ENCODE measurements at regions not wholly inside any gene's neighbourhood (a gene's known extent, or its start where the extent isn't known, plus 50 kb on each side); places are given as distances from the start of the nearest gene placed in this dataset.
A peak's percentile ranks its signal among the peaks of the same experiment; 100 is the strongest.
"Not testable (repeated sequence)": the region's sequence is repeated elsewhere in the genome, so short reads cannot be mapped to it uniquely, and the experiment has no call there.

DNA sequence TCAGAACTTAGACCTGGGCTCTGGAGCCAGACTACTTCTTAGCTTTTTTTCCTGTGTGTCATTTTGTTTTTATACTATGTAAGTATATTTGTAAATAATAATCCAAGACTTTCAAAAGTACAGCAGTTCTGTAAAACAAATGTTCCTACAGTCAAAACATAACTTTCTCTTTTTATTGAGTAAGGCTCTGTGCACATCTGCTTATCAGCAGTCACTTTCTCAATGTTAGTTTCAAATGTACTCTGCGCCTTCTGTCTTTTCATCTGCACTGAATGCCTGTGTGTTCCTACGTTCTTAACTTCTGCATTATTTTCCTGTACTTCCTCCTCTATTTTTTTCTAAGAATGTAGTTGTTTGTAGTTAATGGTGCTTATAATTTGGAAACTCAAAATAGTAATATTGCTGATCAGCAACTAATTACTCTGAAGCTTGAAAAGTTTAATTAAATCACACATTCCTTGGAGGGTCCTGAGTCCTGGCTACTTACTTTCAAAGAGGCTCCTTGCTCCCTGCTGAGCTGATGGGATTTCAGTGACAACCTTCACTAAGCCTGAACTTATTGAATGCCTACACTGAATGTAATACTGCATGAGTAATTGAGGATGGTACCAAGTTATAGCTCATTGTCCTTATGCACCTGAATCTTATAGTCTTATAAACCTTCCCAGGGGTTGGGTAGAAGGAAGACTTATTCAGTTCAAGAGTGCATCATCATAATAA, 329.9 kb downstream of the KCNJ2 start:
- FAIRE-seq (no peak), DNase-seq (ENCODE audit: insufficient read length, low spot score) (no peak)

DNA sequence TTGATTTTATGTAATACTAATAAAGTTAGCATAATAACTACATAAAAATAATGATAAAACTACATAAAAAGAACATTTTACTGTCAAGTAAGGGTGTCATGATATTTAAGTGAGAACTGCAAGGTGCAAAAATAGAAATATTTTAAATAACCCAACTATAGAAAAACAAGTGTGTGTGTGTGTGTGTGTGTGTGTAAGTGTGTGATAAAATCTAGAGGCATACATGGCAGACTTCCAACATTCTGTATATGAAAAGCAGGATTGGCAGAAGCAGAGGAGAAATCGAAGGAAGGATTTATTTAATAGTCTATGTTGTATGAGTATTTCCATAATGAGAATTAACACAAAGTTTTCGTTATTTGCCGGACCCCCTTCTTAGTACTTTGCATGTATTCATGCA, 334.1 kb downstream of the KCNJ2 start:
- FAIRE-seq (no peak), DNase-seq (ENCODE audit: insufficient read length, low spot score) (no peak)

DNA sequence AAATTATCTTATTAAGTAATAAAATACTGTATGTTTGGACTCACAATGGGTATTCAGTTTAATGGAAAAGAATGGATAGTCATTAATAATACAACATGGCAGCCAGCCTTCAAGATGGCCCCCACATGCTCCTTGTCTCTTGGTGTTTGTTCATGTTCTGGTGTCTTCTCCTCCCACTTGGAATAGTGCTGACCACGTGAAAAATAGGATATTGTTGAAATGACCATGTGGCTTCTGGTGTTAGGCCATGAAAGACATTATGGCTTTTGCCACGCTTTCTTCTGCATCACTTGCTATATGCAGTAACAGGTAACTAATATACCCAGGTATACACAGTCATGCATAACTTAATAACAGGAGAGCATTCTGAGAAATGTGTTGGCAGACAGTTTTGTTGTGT, 341.0 kb downstream of the KCNJ2 start:
- no peak for DNase-seq (ENCODE audit: insufficient read length, low spot score)
- peak; percentile 4 for FAIRE-seq

DNA sequence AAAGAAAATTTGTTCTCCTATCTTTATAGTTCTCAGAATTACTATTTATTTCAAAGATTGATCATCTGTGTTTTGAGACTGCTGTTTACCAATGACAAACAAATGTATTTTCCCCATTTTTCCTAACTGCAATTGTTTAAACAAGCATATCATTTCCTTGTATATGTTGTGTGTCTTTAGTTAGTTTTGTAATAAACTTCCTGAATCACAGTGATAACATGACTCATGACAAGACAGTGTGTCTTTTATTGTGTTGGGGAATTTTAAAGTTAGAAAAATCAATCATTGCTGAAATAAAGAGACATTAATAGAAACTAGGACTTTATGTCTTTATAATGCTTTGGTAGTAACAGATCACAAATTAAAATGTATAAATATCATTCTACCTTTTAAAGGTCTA, 348.5 kb downstream of the KCNJ2 start:
- no peak for FAIRE-seq
- DNase-seq (ENCODE audit: insufficient read length, low spot score), result no peak

DNA sequence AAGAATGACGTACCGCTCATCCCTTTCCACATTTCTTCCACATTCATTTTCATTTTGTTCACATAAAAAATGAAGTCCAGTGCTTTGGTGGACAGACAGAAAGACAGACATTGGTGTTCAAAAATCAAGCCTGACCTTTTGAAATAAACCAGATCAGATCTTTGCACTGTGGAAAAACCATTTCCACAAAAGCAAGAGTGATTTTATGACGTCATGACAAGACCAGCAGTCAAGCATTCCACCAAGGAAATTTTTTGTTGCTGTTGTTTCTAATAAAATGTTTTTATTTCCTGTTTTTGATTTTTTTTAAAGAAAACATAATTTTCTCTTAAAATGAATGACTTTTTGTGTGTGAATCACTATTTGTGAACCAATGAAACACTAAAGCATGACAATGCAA, 350.0 kb downstream of the KCNJ2 start:
- FAIRE-seq (no peak), DNase-seq (ENCODE audit: insufficient read length, low spot score) (no peak)

DNA sequence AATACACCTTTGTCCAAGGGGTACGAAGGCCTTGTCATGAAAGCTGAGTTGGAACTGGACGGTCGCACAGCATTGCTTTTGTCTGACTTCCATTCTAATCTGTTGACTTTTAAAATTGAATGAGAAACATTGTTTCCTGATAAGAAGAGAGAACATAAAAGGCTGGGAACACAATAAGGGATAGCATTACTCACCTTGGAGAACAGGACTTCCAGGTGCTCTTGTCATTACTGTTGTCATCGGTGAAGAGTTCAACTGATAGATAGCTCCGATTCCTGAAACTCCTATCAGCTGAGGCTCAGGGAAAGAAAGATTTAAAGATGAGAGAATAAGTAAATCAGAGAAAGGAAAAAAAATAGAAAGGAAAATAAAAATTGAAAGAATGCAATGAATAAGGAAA, 351.1 kb downstream of the KCNJ2 start:
- FAIRE-seq (no peak), DNase-seq (ENCODE audit: insufficient read length, low spot score) (no peak)

DNA sequence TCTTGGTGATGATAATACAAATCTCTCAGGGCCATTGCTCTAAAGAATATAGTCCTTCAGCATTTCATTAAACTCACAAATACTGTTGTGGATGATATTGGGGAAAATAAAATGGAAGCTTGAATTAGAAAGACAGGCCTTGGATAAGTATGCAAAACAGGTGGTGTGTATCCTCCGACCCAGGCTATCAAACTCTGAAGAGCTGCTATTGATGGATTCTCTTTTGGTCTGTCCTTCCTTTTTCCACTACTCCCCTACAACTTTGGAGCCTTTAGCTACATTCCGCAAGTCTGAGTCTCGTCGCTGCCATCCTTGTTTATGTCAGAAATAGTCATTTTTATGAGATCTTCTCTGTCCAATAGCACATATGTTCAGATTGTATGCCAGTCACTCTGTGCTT, 351.6 kb downstream of the KCNJ2 start:
- no peak for FAIRE-seq
- DNase-seq (ENCODE audit: insufficient read length, low spot score), result no peak

DNA sequence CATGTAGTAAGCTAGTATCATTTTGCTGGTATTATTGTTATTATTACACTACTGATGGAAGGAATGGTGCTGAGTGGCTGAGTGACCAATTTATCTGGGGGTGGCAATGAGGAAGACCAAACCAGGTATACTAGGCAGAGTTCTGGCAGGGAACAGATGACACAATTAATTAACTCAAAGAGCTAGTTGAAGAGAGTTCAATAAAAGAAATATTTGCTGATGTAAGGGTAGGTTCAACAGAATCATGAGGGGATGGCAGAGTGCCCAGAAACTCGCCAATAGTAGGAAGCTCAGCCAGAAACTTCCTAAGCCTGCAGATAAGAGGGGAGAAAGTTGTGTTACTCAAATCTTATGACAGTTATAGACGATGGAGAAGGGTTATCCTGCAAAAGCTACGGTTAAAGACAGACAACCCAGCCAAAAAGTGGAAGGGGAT, 352.5 kb downstream of the KCNJ2 start:
- DNase-seq (ENCODE audit: insufficient read length, low spot score), result no peak

DNA sequence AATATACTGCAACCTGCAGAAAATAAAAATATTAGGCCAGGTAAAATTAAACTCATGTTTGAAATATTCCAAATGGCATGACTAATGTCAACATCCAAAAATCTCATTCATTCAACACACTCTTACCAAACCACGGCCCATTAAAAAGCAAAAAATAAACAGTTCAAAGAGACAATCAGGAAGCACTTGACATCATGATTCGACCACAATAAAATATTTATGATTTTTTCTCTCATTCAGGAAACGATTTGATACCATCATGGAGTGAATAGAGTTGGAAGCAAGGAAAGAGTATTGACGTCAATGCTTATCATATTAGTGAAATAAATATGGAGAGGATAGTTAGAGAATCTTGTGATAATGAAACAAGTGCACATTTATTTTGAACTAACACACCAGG, 354.1 kb downstream of the KCNJ2 start:
- DNase-seq (ENCODE audit: insufficient read length, low spot score), result no peak

More for the DNA sequence above, 352.5 kb downstream of the KCNJ2 start:
- no peak for FAIRE-seq

DNA sequence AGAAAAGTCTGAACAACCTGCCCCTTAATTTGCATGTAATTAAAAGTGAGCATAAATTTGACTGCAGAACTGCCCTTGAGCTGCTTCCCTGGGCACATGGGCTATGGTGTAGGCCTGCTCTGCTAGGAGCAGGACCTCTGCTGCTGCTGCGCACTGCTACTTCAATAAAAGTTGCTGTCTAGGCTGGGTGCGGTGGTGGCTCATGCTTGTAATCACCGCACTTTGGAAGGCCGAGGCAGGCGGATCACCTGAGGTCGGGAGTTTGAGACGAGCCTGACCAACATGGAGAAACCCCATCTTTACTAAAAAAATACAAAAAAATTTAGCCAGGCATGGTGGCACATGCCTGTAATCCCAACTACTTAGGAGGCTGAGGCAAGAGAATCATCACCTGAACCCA, 355.7 kb downstream of the KCNJ2 start:
- not testable (repeated sequence) for FAIRE-seq; DNase-seq (ENCODE audit: insufficient read length, low spot score)

More for the DNA sequence above, 354.1 kb downstream of the KCNJ2 start:
- no peak for FAIRE-seq

DNA sequence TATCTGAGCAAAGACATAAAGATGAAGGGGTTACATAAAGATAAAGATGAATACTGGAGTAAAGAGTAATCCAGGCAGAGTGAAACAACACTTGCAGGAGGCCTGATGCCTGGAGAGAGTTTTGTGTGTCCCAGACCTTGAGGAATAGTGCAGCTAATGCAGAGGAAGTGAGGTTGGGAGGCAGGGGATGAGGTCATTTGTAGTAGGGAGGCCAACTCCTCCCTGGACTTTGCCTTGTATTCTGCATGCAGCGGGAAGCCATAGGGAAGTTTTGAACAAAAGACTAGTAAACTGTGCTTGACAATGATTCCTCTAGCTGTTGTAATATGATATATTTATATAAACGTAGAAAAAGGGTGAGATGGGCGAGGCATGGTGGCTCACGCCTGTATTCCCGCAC, 356.6 kb downstream of the KCNJ2 start:
- FAIRE-seq, result no peak

DNA sequence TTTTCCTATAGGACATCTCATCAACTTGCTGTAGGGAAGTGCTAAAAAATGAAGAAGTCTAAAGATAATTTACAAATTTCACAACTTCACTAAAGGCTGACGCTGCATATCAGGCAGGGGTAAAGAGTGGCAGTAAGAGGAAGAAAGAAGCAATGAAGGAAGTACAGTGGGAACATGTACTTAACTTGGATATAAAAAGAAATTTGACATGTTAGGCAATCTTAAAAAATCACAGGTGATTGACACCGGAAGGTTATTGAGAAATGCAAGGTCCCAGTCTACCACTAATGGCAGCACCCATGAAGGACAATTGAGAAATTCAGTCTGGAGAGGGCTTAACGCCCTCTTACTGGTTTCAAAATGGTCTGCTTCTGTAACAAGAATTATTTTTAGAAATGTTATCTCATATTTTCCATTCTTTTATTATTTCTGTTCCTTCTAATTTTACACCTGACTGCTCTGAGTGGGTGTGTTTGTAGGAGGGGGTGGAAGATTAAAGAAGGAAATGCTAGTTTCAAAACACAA, 358.1 kb downstream of the KCNJ2 start:
- DNase-seq (ENCODE audit: insufficient read length, low spot score) (no peak), FAIRE-seq (no peak)

More for the DNA sequence above, 356.6 kb downstream of the KCNJ2 start:
- DNase-seq (ENCODE audit: insufficient read length, low spot score), result no peak

DNA sequence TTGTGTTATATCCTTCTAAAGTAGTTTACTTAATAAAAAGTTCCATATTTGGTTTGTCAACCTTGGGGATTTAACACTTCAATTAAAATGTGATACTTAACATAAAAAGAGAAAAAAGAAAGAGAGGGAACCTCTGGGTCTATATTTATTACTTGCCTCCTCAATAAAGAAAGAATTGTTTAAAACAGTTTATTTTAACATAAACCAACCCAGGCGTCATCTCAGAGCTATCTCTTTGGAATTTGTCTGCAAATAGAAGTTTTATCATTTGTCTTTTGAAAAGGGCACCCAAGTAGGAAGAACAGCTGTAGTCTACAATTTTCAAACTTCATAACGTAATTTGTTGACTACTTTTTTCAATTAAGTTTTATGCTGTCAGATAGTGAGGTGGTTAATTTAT, 364.1 kb downstream of the KCNJ2 start:
- FAIRE-seq (no peak), DNase-seq (ENCODE audit: insufficient read length, low spot score) (no peak)

DNA sequence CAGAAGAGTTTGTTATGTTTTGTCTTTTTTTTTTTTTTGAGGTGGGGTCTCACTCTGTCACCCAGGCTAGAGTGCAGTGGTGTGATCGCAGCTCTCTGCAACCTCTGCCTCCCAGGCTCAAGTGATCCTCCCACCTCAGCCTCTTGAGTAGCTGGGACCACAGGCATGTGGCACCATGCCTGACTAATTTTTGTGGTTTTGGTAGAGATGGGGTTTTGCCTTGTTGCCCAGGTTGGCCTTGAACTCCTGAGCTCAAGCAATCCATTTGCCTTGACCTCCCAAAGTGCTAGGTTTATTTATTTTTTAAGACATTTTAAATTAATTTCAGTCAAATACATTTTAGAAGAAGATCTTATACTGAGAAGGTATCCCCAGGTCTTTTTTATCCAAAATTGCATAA, 366.7 kb downstream of the KCNJ2 start:
- no peak for DNase-seq (ENCODE audit: insufficient read length, low spot score)
- no peak for FAIRE-seq

DNA sequence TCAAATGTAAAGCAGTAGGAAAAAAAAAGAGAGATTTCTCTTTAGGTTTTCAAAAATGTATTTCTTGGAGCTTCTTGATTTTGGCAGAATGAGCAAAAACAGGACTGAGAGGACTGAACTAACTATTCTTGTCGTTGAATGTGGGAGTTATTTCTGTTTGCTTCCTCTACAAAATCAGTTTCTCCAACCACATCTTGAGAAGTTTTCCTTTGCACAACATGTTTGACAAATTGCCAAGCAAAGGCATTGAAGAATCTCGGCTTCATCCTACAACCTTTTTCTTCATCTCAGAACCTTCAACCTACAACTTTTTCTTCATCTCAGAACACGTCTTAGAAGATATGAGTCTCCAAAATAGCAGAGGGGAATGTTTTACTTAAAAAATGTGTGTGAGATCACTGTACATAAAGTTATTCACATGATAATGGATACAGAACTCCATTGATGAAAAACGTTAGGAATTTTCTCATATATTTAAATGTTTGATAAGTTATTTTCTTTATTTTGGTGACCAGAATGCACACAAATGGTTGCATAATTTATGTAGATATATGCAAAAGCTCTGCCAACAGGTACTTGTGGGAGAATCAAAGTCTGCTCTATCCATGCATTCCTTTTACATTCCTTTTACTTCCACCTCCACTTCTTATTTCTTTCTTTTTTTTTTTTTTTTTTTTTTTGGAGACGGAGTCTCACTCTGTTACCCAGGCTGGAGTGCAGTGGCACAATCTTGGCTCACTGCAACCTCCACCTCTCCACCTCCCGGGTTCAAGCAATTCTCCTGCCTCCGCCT, 370.0 kb downstream of the KCNJ2 start:
- DNase-seq (ENCODE audit: insufficient read length, low spot score), result no peak
- no peak for FAIRE-seq

DNA sequence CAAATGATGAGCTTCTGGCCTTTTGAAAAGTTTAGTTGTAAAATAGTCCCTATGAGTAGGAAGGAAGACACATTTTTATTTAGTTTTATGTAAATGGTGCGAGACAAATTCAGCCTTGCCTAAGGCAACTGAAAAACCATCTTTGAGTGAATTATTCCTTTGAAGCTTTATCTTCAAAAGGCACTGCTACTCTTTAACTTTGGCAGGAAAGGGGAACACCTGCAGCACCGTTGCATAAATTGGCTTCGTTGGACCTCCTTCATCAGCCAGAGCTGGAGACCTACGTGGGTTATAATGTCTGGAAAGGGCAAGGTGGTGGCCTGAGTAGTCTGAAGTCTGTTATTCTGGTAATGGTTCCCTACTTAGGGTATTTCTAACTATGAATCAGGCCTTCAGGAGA, 373.5 kb downstream of the KCNJ2 start:
- DNase-seq (ENCODE audit: insufficient read length, low spot score) (no peak), FAIRE-seq (no peak)

DNA sequence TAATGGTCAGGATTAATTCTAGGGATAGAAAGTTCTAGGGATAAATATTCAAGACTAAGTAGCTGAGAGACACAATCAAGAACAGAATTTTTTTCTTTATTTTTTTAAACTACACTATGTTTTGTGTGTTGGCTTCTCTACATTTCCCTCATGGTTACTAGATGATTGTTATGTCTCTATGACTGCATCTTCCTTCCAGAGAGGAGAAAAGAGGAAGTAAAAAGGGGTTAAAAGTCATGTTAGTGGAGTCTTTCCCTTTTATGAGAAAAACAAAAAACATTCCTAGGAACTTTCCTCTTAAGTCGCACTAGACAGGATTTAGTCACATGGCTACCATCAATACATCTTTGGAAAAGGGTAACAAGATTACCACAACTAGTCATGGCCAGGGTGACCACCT, 375.0 kb downstream of the KCNJ2 start:
- FAIRE-seq (no peak), DNase-seq (ENCODE audit: insufficient read length, low spot score) (no peak)

DNA sequence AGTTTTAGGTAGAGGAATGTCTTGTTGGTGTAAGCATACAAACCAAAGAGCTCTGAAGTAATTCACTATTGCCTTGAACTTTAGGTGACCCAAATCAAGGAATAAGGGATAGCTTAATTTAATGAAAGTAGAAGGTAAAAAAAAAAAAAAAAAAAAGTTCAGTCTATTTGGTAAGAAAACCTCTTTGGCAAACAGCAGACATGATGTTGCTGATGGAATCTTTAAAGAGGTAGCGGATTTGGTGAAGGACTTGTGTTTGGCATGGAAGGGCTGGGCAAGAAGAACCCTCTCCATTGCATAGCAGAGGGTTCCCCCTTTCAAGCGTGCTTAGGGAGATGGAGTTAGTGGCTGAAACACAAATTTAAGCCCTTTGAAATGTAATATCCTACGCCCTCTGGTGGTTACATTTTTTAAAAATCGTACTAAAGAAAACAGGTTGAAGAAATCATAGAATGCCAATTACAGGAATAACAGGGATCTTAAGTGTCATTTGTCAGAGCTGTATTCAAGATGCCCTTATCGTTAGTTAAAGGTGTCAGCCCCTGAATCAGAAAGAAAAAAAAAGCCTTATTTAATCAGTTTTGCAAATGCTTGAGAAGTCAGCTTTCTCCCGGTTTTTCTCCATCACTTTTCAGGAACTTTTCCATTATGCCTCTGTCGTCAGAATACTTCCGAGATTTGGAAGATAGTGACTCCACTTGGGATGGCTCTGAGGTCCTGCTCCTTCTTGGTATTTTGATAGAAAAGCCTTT, 383.1 kb downstream of the KCNJ2 start:
- FAIRE-seq, result no peak
- peak; percentile 36 for DNase-seq (ENCODE audit: insufficient read length, low spot score)

DNA sequence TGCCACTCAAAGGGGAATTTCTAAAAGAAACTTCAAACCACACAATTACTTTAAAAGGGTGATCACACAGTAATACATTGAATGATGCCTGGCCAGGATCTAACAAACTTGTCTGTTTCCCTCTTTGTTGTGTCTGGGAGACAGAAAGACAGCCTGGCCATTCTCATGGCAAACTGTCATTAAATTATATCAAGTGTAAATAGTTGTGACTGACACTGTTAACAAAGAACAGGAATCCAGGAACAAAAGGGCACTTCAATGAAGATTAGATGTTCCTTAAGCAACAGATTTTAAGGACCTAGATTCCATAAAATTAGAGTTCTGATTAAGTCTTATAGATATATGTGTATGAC, 383.6 kb downstream of the KCNJ2 start:
- FAIRE-seq (no peak), DNase-seq (ENCODE audit: insufficient read length, low spot score) (no peak)

DNA sequence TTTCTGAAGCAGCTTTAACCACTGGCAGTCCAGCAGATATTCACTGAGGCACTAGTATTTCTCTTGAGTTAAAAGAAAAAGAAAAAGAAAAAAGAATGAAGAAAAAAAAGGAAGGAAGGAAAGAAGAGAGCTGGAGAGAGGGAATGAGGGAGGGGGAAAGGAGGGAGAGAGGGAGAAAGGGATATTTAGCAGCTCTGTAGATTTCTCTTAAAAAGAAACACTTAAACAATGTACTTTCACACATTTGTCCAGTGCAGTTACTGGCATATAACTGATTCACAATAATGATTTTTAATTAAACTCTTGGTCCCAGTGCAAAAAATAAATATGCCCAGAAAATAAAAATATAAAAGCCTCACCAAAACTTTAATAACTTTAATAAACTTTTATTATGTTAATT, 386.4 kb downstream of the KCNJ2 start:
- DNase-seq (ENCODE audit: insufficient read length, low spot score) (no peak), FAIRE-seq (no peak)

DNA sequence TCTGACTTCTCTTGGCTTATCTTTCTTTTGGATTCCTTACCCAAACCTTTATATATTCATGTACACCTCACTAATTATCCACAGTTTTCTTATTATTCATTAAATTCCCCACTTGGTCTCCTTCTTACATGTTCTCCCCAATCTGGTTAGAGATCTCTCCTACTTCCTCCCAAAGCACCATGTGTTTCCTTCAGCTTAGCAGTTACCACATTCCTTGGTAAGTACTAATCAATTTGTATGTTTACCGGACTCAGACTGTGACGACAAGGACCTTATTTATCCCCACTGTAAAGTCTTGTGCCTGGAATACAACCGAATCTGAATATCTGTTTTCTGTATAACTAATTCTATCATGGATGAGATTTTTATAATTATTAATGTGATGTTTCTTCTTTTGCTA, 389.5 kb downstream of the KCNJ2 start:
- FAIRE-seq (no peak), DNase-seq (ENCODE audit: insufficient read length, low spot score) (no peak)
